ENCODE measurements at regions not wholly inside any gene's neighbourhood (a gene's known extent, or its start where the extent isn't known, plus 50 kb on each side); places are given as distances from the start of the nearest gene placed in this dataset.

DNA sequence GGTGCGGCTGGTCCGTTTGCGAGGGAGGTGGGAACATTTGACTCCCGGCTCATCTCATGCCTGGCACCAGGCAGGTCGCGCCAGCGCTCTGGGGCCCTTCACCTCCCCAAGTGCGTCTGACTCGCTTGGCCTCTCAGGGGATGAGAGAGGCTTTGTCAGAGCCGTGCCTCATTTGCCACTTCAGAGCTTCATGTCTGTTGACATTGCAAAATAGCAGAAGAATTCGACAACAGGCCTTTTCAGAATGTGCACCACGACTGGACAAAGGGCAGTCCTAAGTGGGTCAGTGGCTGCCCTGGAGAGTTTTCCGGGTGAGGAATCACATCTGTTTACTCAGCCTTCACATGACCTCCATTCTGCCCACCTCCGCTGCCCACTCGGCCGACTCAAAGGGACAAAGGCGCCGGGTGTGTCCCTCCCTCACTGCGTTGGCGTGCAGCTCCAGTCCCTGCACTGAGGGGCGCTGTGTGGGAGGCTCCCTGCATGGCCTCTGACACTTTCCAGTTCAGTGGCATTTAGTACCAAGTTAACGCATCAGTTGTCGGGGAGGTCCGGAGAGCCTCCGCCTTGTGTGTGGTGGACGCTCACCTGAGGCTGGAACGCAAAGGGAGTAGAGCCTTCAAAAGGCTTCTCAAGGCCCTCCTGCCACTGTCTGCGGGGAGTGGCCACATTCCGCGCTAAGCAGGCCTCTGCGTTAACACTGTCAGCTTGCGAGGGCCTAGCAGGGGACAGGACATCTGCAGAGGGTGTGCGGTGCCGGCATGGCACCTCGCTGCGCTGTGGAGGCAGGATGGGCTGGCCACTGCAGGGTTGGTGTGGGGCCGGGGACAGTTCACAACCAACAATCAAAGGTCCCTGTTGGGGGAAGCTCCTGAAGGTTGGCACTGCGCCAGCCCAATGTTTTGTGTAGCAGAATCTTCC, 171.5 kb downstream of the NXNL2 start:
- Histone ChIP-seq H3K36me3 (ENCODE audit: control insufficient read depth in 5 of 5, insufficient read depth in 5 of 5, low read length in 5 of 5) (no peaks in the 10 kb centered on the region), H3K27ac (ENCODE audit: low read depth, low read length) (no peak overlapping the region), H3K9me3 (ENCODE audit: control insufficient read depth in 5 of 5, low read length in 5 of 5) (no peaks in the 10 kb centered on the region)

DNA sequence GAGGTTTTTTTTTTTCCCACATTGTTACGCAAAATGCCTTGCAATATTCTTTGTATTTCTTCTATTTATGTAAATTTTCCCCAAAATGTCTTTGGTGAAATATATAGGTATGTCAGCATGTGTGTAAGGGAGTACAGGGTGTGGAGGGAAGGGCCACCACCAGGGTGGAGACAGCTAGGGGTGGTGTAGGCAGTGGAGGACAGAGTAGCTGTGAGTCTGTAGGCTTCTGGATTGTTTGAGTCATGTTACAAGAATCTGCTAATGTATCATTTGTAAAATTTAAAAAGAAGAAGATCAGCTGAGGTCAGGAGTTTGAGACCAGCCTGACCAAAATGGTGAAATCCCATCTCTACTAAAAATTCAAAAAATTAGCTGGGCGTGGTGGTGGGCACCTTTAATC, 175.5 kb downstream of the NXNL2 start:
- H3K27me3 ChIP-seq (ENCODE audit: control insufficient read depth in 5 of 5, insufficient read depth in 4 of 5, low read length in 5 of 5) = no peaks in the 10 kb centered on the region
- H3K9me3 ChIP-seq (ENCODE audit: control insufficient read depth in 5 of 5, low read length in 5 of 5) = peaks cover 0 to 7% (median 5%) of the 10 kb centered on the region in 5 donors
- no peaks in the 10 kb centered on the region for H3K36me3 ChIP-seq (ENCODE audit: control insufficient read depth in 5 of 5, insufficient read depth in 5 of 5, low read length in 5 of 5)
- H3K9ac ChIP-seq (ENCODE audit: low read length in 5 of 5) = no peak overlapping the region
- H3K4me3 ChIP-seq (ENCODE audit: low read depth in 1 of 5, low read length in 5 of 5) = no peak overlapping the region
- H3K4me1 ChIP-seq (ENCODE audit: control insufficient read depth in 5 of 5, insufficient read depth in 5 of 5, low read length in 5 of 5) = no peaks in the 10 kb centered on the region
- H3K27ac ChIP-seq (ENCODE audit: low read depth, low read length) = no peak overlapping the region

More for the DNA sequence above, 171.5 kb downstream of the NXNL2 start:
- H3K4me1 ChIP-seq (ENCODE audit: control insufficient read depth in 5 of 5, insufficient read depth in 5 of 5, low read length in 5 of 5) = no peaks in the 10 kb centered on the region
- no peak overlapping the region for H3K4me3 ChIP-seq (ENCODE audit: low read depth in 1 of 5, low read length in 5 of 5)
- H3K27me3 ChIP-seq (ENCODE audit: control insufficient read depth in 5 of 5, insufficient read depth in 4 of 5, low read length in 5 of 5) = no peaks in the 10 kb centered on the region
- H3K9ac ChIP-seq (ENCODE audit: low read length in 5 of 5) = no peak overlapping the region

DNA sequence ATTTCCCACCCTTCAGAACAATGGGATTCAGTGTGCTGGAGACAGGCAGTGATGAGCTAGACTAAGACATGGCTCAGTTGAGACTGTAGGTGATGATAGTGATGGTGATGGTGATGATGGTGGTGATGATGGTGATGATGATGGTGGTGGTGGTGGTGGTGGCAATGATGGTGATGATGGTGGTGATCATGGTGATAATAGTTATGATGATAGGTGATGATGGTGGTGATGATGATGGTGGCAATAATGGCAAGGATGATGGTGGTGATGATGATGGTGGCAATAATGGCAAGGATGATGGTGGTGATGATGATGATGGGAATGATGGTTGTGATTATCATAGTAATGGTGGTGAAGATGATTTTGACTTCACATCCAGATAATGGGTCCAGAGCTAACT, 176.7 kb downstream of the NXNL2 start:
- H3K27me3 ChIP-seq (ENCODE audit: control insufficient read depth in 5 of 5, insufficient read depth in 4 of 5, low read length in 5 of 5) = no peaks in the 10 kb centered on the region
- H3K9me3 ChIP-seq (ENCODE audit: control insufficient read depth in 5 of 5, low read length in 5 of 5) = peaks cover 3 to 10% (median 8%) of the 10 kb centered on the region in 5 donors
- H3K27ac ChIP-seq (ENCODE audit: low read depth, low read length) = no peak overlapping the region
- no peak overlapping the region for H3K4me3 ChIP-seq (ENCODE audit: low read depth in 1 of 5, low read length in 5 of 5)
- no peaks in the 10 kb centered on the region for H3K36me3 ChIP-seq (ENCODE audit: control insufficient read depth in 5 of 5, insufficient read depth in 5 of 5, low read length in 5 of 5)
- H3K4me1 ChIP-seq (ENCODE audit: control insufficient read depth in 5 of 5, insufficient read depth in 5 of 5, low read length in 5 of 5) = peaks cover 0 to 3% (median under 1%) of the 10 kb centered on the region in 5 donors
- no peak overlapping the region for H3K9ac ChIP-seq (ENCODE audit: low read length in 5 of 5)

DNA sequence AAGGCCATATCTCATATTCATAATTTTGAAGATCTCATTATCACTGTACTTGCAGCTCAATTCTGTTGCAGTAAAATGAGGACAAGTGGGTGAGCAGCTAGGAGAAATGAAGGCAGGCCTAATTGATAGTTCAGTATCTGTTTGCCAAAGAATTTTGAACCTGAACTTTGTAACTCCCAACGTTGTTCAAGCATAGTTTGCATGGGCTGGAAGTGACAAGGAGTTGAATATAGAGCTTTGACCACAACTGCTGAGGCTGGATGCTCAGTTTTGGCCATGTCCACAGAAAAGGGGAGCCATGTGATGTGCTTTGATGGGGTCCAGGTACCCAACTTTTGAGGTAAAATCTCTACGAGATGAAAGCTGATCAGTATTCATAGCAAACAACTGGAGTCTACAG, 177.5 kb downstream of the NXNL2 start:
- Histone ChIP-seq H3K27me3 (ENCODE audit: control insufficient read depth in 5 of 5, insufficient read depth in 4 of 5, low read length in 5 of 5) (no peaks in the 10 kb centered on the region), H3K4me1 (ENCODE audit: control insufficient read depth in 5 of 5, insufficient read depth in 5 of 5, low read length in 5 of 5) (peaks cover 0 to 6% (median 4%) of the 10 kb centered on the region in 5 donors), H3K27ac (ENCODE audit: low read depth, low read length) (no peak overlapping the region), H3K9ac (ENCODE audit: low read length in 5 of 5) (no peak overlapping the region), H3K9me3 (ENCODE audit: control insufficient read depth in 5 of 5, low read length in 5 of 5) (peaks cover 3 to 10% (median 8%) of the 10 kb centered on the region in 5 donors), H3K4me3 (ENCODE audit: low read depth in 1 of 5, low read length in 5 of 5) (no peak overlapping the region), H3K36me3 (ENCODE audit: control insufficient read depth in 5 of 5, insufficient read depth in 5 of 5, low read length in 5 of 5) (no peaks in the 10 kb centered on the region)

DNA sequence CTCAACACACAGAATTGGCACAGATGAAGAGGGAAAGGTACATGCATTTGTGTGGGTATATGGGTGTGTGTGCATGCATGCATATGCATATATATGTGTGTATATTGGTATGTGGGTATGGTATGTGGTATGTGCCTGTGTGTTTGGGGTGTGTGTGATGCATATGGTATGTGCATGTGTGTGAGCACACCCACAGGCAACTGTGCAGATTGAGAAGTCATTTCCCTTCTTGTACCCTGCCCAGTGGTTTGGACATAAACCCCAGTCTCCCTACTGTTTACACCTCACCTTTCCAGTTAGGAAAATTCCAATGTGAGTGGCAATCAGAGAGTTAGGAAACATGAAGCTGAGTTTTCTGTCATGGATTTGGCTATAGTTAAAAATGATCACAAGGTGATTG, 178.0 kb downstream of the NXNL2 start:
- no peaks in the 10 kb centered on the region for H3K27me3 ChIP-seq (ENCODE audit: control insufficient read depth in 5 of 5, insufficient read depth in 4 of 5, low read length in 5 of 5)
- H3K9ac ChIP-seq (ENCODE audit: low read length in 5 of 5) = no peak overlapping the region
- no peak overlapping the region for H3K4me3 ChIP-seq (ENCODE audit: low read depth in 1 of 5, low read length in 5 of 5)
- peaks cover 0 to 6% (median 4%) of the 10 kb centered on the region in 5 donors for H3K4me1 ChIP-seq (ENCODE audit: control insufficient read depth in 5 of 5, insufficient read depth in 5 of 5, low read length in 5 of 5)
- no peak overlapping the region for H3K27ac ChIP-seq (ENCODE audit: low read depth, low read length)
- H3K9me3 ChIP-seq (ENCODE audit: control insufficient read depth in 5 of 5, low read length in 5 of 5) = peaks cover 3 to 10% (median 8%) of the 10 kb centered on the region in 5 donors
- H3K36me3 ChIP-seq (ENCODE audit: control insufficient read depth in 5 of 5, insufficient read depth in 5 of 5, low read length in 5 of 5) = no peaks in the 10 kb centered on the region

DNA sequence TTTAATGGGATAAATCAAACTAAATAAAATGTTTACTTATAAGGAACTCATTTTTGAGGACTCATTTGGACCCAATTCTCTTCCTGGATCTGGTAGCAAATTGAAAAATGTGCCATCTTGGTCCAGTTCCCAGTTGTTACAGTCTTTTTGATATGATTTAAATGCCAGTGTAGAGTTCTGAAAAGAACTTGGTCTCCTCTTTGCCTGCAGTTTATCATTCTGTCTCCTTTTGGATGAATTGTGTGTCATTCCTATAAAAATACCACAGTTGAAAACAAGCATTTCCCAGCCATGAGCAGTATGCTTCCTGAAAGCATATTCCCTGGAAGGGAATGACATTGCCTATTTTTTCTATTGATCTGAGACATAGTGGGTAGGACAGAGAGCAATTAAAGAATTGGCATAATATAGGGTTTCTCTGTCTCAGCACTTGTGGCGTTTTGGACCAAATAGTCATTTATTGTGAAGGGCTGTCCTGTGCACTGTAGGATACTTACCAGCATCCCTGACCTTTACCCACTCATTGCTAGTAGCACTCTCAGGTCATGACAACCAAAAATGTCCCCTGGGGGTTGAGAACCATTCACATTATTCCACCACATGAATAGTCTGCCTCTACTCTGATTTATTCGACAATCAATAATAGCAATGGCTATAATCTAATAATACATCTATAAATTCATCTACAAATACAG, 181.8 kb downstream of the NXNL2 start:
- peaks cover 0 to 6% (median 4%) of the 10 kb centered on the region in 5 donors for H3K4me1 ChIP-seq (ENCODE audit: control insufficient read depth in 5 of 5, insufficient read depth in 5 of 5, low read length in 5 of 5)
- no peaks in the 10 kb centered on the region for H3K36me3 ChIP-seq (ENCODE audit: control insufficient read depth in 5 of 5, insufficient read depth in 5 of 5, low read length in 5 of 5)
- no peak overlapping the region for H3K27ac ChIP-seq (ENCODE audit: low read depth, low read length)
- no peak overlapping the region for H3K9ac ChIP-seq (ENCODE audit: low read length in 5 of 5)
- no peaks in the 10 kb centered on the region for H3K27me3 ChIP-seq (ENCODE audit: control insufficient read depth in 5 of 5, insufficient read depth in 4 of 5, low read length in 5 of 5)
- H3K9me3 ChIP-seq (ENCODE audit: control insufficient read depth in 5 of 5, low read length in 5 of 5) = peaks cover 3 to 10% (median 8%) of the 10 kb centered on the region in 5 donors
- H3K4me3 ChIP-seq (ENCODE audit: low read depth in 1 of 5, low read length in 5 of 5) = no peak overlapping the region

DNA sequence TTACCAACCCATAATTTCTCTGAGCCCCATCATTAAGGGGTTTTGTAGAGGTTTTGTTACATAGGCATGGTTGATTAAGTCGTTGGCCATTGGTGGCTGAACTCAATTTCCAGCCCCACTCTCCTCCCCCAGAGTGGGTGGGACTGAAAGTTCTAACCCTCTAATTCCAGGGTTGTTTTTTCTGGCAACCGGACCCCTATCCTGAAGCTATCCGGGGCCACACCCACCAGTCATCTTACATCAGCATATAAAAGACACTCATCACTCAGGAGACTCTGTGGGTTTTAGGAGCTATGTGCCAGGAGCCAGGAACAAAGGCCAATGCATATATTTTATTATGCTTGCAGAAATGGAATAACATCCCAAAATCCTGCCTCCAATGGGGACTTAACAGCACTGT, 186.0 kb downstream of the NXNL2 start:
- no peak overlapping the region for H3K27ac ChIP-seq (ENCODE audit: low read depth, low read length)
- H3K4me1 ChIP-seq (ENCODE audit: control insufficient read depth in 5 of 5, insufficient read depth in 5 of 5, low read length in 5 of 5) = peaks cover 0 to 6% (median 4%) of the 10 kb centered on the region in 5 donors
- H3K4me3 ChIP-seq (ENCODE audit: low read depth in 1 of 5, low read length in 5 of 5) = no peak overlapping the region
- H3K9ac ChIP-seq (ENCODE audit: low read length in 5 of 5) = no peak overlapping the region
- H3K36me3 ChIP-seq (ENCODE audit: control insufficient read depth in 5 of 5, insufficient read depth in 5 of 5, low read length in 5 of 5) = no peaks in the 10 kb centered on the region
- no peaks in the 10 kb centered on the region for H3K9me3 ChIP-seq (ENCODE audit: control insufficient read depth in 5 of 5, low read length in 5 of 5)
- H3K27me3 ChIP-seq (ENCODE audit: control insufficient read depth in 5 of 5, insufficient read depth in 4 of 5, low read length in 5 of 5) = peaks cover 0 to 3% (median 0%) of the 10 kb centered on the region in 5 donors

DNA sequence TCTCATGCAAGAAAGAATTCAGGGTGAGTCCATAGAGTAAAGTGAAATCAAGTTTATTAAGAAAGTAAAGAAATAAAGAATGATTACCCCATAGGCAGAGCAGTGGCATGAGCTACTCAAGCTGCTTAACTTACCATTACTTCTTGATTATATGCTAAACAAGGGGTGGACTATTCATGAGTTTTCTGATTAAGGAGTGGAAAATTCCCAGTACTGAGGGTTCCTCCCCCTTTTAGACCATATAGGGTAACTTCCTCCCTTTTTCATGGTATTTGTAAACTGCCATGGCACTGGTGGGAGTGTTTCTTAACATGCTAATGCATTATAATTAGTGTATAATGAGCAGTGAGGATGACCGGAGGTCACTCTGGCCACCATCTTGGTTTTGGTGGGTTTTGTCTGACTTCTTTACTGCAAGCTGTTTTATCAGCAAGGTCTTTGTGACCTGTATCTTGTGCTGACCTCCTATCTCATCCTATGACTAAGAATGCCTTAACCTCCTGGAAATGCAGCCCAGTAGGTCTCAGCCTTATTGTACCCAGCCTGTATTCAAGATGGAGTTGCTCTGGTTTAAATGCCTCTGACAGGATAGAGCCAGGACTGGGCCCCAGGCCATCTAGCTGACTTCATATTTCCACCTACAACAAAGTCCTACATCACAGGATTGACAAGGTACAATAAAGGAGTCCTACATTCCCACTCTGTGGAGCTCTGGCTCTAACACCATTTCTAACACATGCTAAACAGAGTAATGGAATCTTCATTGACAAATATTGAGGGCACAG, 186.7 kb downstream of the NXNL2 start:
- Histone ChIP-seq H3K27ac (ENCODE audit: low read depth, low read length) (no peak overlapping the region), H3K4me1 (ENCODE audit: control insufficient read depth in 5 of 5, insufficient read depth in 5 of 5, low read length in 5 of 5) (peaks cover 0 to 4% (median 3%) of the 10 kb centered on the region in 5 donors), H3K27me3 (ENCODE audit: control insufficient read depth in 5 of 5, insufficient read depth in 4 of 5, low read length in 5 of 5) (peaks cover 0 to 3% (median 0%) of the 10 kb centered on the region in 5 donors), H3K4me3 (ENCODE audit: low read depth in 1 of 5, low read length in 5 of 5) (no peak overlapping the region), H3K9me3 (ENCODE audit: control insufficient read depth in 5 of 5, low read length in 5 of 5) (no peaks in the 10 kb centered on the region), H3K36me3 (ENCODE audit: control insufficient read depth in 5 of 5, insufficient read depth in 5 of 5, low read length in 5 of 5) (no peaks in the 10 kb centered on the region), H3K9ac (ENCODE audit: low read length in 5 of 5) (no peak overlapping the region)

DNA sequence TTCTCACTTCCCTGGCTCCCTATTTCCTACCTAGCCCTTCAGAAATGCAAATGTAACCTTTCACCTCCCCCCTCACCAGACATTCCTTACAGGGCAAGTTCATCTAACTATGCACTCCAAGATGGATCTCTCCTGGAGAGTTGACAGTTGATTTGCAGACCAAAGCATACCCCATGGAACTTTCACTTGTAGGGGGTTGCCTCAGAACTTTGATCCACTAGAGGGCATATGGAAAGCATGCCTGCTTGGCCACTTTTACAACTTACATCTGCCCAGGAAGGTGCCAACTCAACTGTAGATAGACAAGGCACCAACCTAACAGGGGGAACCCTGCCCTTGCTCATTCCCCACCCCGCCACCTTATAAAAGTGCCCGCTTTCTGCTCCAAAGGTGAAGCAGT, 187.8 kb downstream of the NXNL2 start:
- Histone ChIP-seq H3K9me3 (ENCODE audit: control insufficient read depth in 5 of 5, low read length in 5 of 5) (no peaks in the 10 kb centered on the region), H3K4me3 (ENCODE audit: low read depth in 1 of 5, low read length in 5 of 5) (no peak overlapping the region), H3K9ac (ENCODE audit: low read length in 5 of 5) (no peak overlapping the region), H3K27me3 (ENCODE audit: control insufficient read depth in 5 of 5, insufficient read depth in 4 of 5, low read length in 5 of 5) (peaks cover 0 to 3% (median 0%) of the 10 kb centered on the region in 5 donors), H3K4me1 (ENCODE audit: control insufficient read depth in 5 of 5, insufficient read depth in 5 of 5, low read length in 5 of 5) (no peaks in the 10 kb centered on the region), H3K36me3 (ENCODE audit: control insufficient read depth in 5 of 5, insufficient read depth in 5 of 5, low read length in 5 of 5) (no peaks in the 10 kb centered on the region), H3K27ac (ENCODE audit: low read depth, low read length) (no peak overlapping the region)

All from subcutaneous abdominal adipose tissue (tissue), 5 donors.